ENCODE measurements at regions not wholly inside any gene's neighbourhood (a gene's known extent, or its start where the extent isn't known, plus 50 kb on each side); places are given as distances from the start of the nearest gene placed in this dataset.

DNA sequence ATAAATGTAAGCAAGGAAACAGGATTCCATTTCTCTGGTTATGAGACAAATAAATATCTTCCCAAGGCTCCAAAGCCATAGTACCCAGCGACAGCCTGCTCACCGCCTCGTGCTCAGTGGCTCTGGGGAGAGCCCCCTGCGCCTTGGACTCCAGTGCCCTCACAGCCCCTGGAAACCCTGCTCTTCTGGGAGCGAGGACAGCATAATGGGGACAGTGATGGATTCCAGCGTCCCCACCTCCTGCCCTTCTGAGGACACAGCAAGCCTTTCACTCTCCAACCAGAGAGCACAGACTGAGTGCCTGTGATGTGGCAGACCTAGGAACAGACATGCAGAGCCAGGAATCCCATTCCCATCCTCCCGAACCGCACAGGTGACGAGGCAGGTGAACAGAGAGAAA lies 660.8 kb downstream of the TBC1D22A start (continued):
- TF ChIP-seq, protein P1, sequence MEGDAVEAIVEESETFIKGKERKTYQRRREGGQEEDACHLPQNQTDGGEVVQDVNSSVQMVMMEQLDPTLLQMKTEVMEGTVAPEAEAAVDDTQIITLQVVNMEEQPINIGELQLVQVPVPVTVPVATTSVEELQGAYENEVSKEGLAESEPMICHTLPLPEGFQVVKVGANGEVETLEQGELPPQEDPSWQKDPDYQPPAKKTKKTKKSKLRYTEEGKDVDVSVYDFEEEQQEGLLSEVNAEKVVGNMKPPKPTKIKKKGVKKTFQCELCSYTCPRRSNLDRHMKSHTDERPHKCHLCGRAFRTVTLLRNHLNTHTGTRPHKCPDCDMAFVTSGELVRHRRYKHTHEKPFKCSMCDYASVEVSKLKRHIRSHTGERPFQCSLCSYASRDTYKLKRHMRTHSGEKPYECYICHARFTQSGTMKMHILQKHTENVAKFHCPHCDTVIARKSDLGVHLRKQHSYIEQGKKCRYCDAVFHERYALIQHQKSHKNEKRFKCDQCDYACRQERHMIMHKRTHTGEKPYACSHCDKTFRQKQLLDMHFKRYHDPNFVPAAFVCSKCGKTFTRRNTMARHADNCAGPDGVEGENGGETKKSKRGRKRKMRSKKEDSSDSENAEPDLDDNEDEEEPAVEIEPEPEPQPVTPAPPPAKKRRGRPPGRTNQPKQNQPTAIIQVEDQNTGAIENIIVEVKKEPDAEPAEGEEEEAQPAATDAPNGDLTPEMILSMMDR (IDR thresholded peaks at IDR 0.05 in 2 of 3, conservative IDR thresholded peaks at IDR 0.05 in 1 of 3; ENCODE audit: borderline replicate concordance in 1 of 3, insufficient read depth in 1 of 3, low read depth in 2 of 3, low read length in 2 of 3) = no peak
- TF ChIP-seq SP1 (IDR thresholded peaks at IDR 0.05; ENCODE audit: low read depth) (no peak), EZH2phosphoT487 (IDR thresholded peaks at IDR 0.05; ENCODE audit: borderline replicate concordance) (no peak), FOSL1 (IDR thresholded peaks at IDR 0.05; ENCODE audit: low read depth) (no peak), POLR2AphosphoS5 (IDR thresholded peaks at IDR 0.05; ENCODE audit: low read depth, low read length) (no peak), TCF7L2 (IDR thresholded peaks at IDR 0.05; ENCODE audit: borderline replicate concordance, extremely low read depth, insufficient read depth, insufficient read length) (no peak)

DNA sequence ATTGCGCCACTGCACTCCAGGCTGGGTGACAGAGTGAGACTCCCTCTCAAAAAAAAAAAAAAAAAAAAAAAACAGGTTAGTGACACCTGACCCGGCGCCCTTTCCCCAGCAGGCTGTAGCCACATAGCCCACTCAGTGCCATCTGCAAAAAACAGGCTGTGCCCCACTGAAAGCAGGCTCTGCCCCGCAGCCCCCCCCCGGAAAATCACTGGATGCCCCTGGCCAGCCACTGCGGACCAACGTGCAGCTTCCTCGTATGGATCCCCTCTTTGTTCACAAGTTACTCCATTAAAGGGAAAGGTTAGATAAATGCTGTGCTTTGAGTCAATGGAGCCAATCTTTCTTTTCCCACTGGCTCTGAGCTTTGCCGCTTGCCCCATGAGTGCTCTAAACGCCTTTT lies 660.3 kb downstream of the TBC1D22A start:
- H2AFZ ChIP-seq (ENCODE audit: low read depth, low read length, poor library complexity, severe bottlenecking) = no peak overlapping the region
- H3K27ac ChIP-seq (ENCODE audit: low read depth, low read length) = no peak overlapping the region
- POLR2A ChIA-PET = no interaction called here
- H3K4me3 ChIP-seq (replicated peaks in 1 of 2; ENCODE audit: low read depth in 1 of 2, low read length in 2 of 2) = no peak overlapping the region
- no peaks in the 10 kb centered on the region for H3K9me2 ChIP-seq (ENCODE audit: insufficient read depth)
- no peak overlapping the region for H3K9ac ChIP-seq (ENCODE audit: low read length)
- intact Hi-C loops (cut with micrococcal nuclease) = no loop called here
- peaks cover 39% of the 10 kb centered on the region; the same call in 1 of the 2 replicates for H3K27me3 ChIP-seq (ENCODE audit: insufficient read depth, low read length)
- no peaks in the 10 kb centered on the region for H4K20me1 ChIP-seq (ENCODE audit: insufficient read depth)
- no peaks in the 10 kb centered on the region for H3K9me3 ChIP-seq (ENCODE audit: control insufficient read depth in 1 of 2, insufficient read depth in 1 of 2, low read depth in 1 of 2, low read length in 2 of 2)
- no peaks in the 10 kb centered on the region for H3K36me3 ChIP-seq (ENCODE audit: control insufficient read depth in 1 of 2, insufficient read depth in 2 of 2, low read length in 2 of 2)
- CTCF ChIA-PET = no interaction called here
- DNase-seq (ENCODE audit: low read depth, low spot score) (no peak), ATAC-seq (no peak)
- BruUV-seq (replicated peaks) = no TSS peak
- TF ChIP-seq CBX3 (IDR thresholded peaks at IDR 0.05; ENCODE audit: low read depth) (no peak), ZNF274 (IDR thresholded peaks at IDR 0.05; ENCODE audit: low read depth, low read length) (no peak), SIN3A (IDR thresholded peaks at IDR 0.05; ENCODE audit: low read depth) (no peak), SP1 (IDR thresholded peaks at IDR 0.05; ENCODE audit: low read depth) (no peak), YY1 (IDR thresholded peaks at IDR 0.05; ENCODE audit: extremely low read depth, insufficient replicate concordance, low read depth, low read length) (no peak), JUND (IDR thresholded peaks at IDR 0.05) (no peak), RAD21 (IDR thresholded peaks at IDR 0.05; ENCODE audit: low read depth) (no peak), ZFX (IDR thresholded peaks at IDR 0.05) (no peak), EGR1 (IDR thresholded peaks at IDR 0.05; ENCODE audit: low read depth) (no peak)
- TF ChIP-seq, protein P2, sequence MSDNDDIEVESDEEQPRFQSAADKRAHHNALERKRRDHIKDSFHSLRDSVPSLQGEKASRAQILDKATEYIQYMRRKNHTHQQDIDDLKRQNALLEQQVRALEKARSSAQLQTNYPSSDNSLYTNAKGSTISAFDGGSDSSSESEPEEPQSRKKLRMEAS (IDR thresholded peaks at IDR 0.05) = no peak
- TF ChIP-seq, protein P3, sequence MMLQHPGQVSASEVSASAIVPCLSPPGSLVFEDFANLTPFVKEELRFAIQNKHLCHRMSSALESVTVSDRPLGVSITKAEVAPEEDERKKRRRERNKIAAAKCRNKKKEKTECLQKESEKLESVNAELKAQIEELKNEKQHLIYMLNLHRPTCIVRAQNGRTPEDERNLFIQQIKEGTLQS (IDR thresholded peaks at IDR 0.05) = no peak
- TF ChIP-seq, protein P4, sequence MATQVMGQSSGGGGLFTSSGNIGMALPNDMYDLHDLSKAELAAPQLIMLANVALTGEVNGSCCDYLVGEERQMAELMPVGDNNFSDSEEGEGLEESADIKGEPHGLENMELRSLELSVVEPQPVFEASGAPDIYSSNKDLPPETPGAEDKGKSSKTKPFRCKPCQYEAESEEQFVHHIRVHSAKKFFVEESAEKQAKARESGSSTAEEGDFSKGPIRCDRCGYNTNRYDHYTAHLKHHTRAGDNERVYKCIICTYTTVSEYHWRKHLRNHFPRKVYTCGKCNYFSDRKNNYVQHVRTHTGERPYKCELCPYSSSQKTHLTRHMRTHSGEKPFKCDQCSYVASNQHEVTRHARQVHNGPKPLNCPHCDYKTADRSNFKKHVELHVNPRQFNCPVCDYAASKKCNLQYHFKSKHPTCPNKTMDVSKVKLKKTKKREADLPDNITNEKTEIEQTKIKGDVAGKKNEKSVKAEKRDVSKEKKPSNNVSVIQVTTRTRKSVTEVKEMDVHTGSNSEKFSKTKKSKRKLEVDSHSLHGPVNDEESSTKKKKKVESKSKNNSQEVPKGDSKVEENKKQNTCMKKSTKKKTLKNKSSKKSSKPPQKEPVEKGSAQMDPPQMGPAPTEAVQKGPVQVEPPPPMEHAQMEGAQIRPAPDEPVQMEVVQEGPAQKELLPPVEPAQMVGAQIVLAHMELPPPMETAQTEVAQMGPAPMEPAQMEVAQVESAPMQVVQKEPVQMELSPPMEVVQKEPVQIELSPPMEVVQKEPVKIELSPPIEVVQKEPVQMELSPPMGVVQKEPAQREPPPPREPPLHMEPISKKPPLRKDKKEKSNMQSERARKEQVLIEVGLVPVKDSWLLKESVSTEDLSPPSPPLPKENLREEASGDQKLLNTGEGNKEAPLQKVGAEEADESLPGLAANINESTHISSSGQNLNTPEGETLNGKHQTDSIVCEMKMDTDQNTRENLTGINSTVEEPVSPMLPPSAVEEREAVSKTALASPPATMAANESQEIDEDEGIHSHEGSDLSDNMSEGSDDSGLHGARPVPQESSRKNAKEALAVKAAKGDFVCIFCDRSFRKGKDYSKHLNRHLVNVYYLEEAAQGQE (IDR thresholded peaks at IDR 0.05; ENCODE audit: low read depth) = no peak
- TF ChIP-seq, protein P5, sequence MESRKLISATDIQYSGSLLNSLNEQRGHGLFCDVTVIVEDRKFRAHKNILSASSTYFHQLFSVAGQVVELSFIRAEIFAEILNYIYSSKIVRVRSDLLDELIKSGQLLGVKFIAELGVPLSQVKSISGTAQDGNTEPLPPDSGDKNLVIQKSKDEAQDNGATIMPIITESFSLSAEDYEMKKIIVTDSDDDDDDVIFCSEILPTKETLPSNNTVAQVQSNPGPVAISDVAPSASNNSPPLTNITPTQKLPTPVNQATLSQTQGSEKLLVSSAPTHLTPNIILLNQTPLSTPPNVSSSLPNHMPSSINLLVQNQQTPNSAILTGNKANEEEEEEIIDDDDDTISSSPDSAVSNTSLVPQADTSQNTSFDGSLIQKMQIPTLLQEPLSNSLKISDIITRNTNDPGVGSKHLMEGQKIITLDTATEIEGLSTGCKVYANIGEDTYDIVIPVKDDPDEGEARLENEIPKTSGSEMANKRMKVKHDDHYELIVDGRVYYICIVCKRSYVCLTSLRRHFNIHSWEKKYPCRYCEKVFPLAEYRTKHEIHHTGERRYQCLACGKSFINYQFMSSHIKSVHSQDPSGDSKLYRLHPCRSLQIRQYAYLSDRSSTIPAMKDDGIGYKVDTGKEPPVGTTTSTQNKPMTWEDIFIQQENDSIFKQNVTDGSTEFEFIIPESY (IDR thresholded peaks at IDR 0.05; ENCODE audit: extremely low read depth, insufficient replicate concordance, low read length) = no peak
- no peaks in the 10 kb centered on the region for H3K79me2 ChIP-seq (ENCODE audit: insufficient read depth, low read length)
- H3K4me2 ChIP-seq (ENCODE audit: low read length) = no peak overlapping the region
- RAD21 ChIA-PET (ENCODE audit: low non-redundant PET in 1 of 2, low total read pairs in 2 of 2, uncharacterized antibody in 2 of 2, unreplicated experiment in 2 of 2) = no interaction called here
- no peaks in the 10 kb centered on the region for H3K4me1 ChIP-seq (ENCODE audit: control insufficient read depth in 1 of 2, insufficient read depth in 2 of 2, low read length in 2 of 2)
